ENCODE measurements at regions not wholly inside any gene's neighbourhood (a gene's known extent, or its start where the extent isn't known, plus 50 kb on each side); places are given as distances from the start of the nearest gene placed in this dataset.

- peak; percentile 67 for DNase-seq
These were observed 1082.4 kb upstream of the MAP3K7 start for GRCh38 chr6:91669154-91669870.

GRCh38 chr6:91667596-91667995 lies 1080.7 kb upstream of the MAP3K7 start:
- peak; percentile 48 for DNase-seq

DNA sequence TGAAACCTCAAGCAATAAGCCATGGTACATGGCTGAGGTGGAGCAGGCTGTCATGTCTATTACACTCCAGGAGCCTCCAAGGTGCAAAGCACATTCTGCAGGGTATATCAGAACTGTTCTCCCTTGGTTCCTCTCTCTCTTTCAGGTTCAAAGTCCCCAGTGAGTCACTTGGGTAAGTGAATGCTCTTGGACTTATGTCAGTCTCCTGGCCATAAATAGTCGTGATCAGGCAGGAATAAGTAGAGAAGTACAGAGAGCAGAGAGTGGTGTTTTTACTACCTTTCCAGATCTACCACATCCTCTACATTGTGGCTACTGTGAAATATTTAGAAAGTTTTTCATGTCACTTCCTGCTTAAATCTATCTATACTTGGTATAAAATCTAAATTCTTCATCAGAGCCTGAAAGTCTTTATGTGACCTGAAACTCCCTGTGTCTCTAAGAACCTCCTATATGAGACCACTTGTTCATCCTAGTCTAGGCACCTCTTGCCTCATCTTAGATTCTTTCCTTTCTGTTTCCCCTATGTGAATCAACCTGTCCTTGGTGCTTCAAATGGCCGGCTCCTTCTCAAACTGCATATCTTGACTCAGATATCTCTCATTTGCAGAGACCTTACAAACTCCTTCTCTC lies 1077.6 kb upstream of the MAP3K7 start:
- no peak for DNase-seq

DNA sequence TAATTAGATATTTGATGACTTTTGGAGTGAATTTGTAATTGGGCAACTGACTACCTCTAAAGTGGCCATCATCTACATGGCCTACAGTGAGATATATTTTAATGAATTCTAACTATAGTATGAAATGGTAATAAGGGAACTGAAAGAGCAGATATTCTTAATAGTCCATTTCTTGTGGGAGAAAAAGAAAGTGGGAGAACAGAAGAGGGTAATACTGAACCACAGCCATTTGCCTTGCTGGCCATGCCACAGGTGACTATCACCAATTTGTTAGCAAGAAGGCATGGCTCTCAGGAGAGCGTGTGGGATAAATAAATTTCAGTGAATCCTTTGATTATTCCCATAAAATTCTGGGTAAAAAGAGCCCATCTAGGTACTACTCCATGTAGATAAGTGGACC lies 1074.0 kb upstream of the MAP3K7 start:
- DNase-seq = no peak

DNA sequence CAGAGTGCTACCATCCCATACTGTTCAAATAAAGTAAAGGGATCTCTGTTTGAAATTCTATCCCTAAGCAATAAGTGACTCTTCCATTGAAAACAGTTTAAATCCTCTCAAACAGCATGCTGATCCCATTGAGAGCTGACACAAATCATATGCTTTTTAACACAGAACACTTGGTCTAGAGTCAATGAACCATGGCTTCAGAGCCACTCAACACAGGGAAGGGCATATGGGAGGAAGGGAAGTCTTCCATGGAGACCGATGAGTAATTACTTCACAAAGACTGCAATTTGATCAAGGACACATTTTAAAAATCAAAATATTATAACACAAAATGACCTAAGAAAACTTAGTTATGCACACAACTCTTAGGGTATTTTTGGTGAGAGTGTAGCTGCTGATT lies 1073.0 kb upstream of the MAP3K7 start:
- no peak for DNase-seq

GRCh38 chr6:91654793-91655192 lies 1067.9 kb upstream of the MAP3K7 start:
- DNase-seq = peak; percentile 42

GRCh38 chr6:91654357-91654756 lies 1067.5 kb upstream of the MAP3K7 start:
- no peak for DNase-seq

DNA sequence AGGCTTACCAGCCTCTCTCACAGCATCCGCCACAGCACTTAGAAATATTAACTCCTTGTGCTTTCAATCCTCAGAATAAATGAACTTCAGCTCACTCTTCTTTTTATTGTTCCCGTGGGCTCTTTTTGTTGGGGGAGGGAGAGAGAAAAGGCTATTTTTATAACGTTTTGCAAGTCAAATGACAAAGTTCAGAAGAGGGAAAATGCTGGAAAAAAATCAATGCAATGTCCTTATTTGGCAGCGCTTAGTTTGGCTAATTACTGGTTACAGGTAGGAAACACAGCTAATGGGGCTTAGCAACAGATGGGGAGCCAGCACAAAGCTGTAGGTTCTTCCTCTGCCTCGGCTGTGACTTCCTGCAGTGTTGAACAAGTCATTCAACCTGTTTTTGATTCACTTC lies 1067.0 kb upstream of the MAP3K7 start:
- peak; percentile 93 for DNase-seq

DNA sequence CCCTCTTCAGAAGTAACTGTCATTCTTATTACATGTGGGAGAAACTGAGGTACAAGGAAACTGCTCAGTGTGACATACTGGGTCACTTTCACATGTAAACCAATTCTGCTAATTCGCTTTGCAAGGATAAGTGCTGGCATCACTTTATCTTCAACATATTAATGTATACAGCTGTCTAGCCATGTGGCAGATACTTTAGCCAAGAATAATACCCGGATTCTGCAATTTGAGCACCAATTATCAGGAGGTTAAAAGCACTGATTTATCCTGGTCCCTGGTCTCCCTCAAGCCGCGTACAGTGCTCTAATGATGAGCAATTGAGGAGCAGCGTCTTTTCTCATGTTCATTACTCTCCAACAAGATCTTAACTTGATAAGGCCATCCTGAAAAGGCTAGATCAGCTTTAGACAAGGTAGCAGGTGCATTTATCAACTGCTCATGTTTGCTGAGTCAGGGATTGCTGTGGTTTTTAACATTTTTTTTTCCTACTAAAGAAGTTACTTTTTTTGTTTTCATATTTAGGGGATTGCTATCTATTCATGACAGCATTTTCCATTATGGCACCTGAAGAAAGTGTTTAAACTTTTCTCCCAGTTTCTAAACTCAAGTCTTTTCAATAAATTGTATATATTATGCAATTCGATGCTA lies 1066.3 kb upstream of the MAP3K7 start:
- DNase-seq = no peak

GRCh38 chr6:91646649-91647048 lies 1059.8 kb upstream of the MAP3K7 start:
- no peak for DNase-seq

GRCh38 chr6:91645811-91646210 lies 1058.9 kb upstream of the MAP3K7 start:
- DNase-seq = no peak

DNA sequence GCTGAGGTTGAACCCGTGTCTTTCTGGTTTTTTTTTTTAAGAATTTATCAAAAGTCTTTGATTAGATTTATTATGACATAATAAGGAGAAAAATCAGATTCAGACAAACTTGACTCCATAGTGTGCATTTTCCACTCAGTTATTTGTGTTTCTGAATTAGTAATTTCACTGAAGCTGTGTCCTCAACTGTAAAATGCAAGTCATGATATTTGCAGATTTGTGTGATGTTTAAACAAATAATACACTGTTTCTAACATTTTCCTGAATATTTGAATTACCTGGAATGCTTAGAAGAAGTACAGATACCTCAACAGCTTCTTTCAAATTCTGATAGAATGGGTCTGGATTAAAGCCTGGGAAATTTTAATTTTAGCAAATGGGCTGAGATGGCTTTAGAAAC lies 1050.3 kb upstream of the MAP3K7 start:
- DNase-seq = no peak

- no peak for DNase-seq
These were observed 1047.9 kb upstream of the MAP3K7 start for GRCh38 chr6:91634791-91635190.

DNA sequence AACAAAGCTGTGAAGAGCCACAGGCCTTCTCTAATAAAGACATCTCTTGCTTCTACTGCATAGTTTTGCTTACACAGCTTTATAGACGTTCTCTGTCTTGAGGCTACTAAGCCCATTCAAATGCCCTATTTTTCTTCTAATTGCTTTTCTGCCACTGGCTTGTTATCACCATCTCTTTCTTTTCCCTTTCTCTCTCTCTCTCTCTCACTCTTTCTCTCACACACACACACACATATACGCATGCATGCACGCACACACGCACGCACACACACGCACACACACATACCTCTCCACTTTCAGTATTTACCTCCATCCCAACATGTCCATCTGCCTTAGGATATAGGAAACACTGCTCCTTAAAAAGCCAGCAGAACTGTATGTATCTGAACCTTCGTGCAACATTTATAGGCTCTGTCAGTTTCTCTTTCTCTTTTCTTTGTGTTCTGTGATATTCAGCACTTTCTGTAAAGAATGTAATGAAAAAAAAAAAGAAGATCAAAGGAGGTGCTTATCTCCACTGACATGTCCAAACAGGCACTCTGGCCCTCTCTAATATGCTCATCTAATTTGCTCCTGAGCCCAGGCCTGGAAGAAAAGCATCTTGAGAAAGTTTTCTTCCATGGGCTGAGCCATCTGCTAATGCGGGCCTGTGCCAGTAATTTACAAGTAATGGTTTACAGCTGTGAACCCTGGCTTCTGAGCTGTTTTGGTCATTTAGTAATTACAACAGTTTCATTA lies 1046.7 kb upstream of the MAP3K7 start:
- no peak for DNase-seq

DNA sequence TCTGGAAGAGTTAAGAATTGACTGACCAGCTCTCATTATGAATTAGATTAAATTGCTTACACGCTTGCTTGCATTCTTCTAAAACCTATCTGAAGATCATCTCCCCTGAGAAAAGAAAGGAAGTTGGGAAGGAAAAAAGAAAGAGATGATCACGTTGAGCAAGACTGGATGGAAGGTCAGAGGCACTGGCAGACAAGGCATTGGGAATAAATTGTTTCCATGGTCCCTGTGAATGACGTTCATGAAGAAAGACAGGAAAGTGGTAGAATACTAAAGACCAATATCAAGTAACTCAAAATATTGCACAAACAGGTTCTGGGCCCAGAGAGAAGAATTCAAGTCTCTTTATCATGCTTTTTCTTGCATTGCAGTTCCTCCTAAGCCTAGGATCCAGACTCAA lies 1045.4 kb upstream of the MAP3K7 start:
- DNase-seq = no peak

DNA sequence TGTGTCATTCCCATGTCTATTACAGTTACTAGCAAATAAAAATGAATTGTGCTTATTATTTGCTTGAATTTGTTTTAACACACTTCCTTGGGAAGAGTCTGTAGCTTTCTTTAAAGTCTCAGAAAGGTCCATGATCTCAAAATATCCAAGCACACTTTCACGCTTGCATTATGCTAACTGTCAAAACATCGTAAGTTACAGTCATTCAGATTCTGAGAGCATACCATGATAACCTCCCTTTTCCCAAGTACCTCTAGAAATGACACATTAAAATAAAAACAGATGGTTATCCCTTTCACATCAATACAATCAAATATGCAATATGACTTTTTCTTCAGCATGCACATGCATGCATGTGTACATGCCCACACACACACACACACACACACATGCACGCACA lies 1044.4 kb upstream of the MAP3K7 start:
- DNase-seq = no peak

GRCh38 chr6:91626911-91627310 lies 1040.0 kb upstream of the MAP3K7 start:
- DNase-seq = no peak

DNA sequence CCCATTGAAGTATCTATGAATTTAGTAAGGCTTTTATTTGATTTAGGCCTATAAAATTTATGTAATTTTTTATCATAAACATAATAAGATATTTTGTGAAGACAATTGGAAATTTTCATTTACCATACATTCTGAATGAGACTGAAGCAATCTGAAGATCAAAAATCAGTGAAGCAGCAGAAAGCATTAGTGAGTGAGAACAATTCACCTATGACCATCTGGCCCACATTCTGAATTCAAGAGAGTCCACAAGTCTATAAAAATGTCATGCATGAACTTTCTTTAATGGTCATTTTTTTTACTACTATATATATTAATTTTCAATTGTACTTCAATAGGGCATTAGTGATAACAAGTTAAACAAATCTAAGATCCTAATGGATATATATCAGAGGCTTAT lies 1026.6 kb upstream of the MAP3K7 start:
- no peak for DNase-seq

- no peak for DNase-seq
These were observed 1024.3 kb upstream of the MAP3K7 start for GRCh38 chr6:91611190-91611589.

- no peak for DNase-seq
These were observed 1021.6 kb upstream of the MAP3K7 start for GRCh38 chr6:91608428-91608827.

DNA sequence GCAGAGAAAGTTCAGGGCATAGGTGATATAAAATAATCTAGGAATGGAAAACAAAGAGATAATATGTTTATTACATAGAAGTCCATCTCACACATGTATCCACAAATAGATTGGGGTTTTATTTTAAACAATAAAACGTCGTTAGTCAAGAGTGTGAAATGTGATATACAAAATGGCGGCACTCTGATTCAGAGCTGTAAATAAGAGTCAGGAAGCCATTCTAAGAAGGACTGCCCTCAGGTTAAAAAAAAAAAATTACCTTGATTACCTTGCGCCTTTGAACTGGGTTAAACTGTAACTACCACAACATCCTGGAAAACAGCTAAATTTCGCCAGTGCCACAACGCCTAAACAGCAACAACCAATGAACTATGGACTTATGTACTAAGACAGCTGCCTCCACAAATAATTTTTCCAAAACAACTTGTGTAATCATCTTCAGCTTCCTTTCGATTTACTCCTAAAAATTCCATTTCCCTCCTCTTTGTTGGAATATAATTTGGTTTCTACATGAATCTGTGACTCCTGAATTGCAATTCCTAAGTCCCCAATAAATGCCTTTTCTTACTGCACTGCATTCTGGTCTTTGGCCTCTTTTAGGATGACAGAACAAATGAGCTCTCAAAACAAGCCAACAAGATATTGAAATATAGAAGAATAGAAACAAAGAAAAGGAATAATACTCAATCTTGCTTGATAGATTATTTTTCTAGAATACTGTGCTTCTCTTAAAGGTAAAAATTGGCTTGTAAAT lies 1019.5 kb upstream of the MAP3K7 start:
- DNase-seq = no peak

- no peak for DNase-seq
These were observed 1013.7 kb upstream of the MAP3K7 start for GRCh38 chr6:91600561-91600960.

- DNase-seq = no peak
These were observed 1003.3 kb upstream of the MAP3K7 start for GRCh38 chr6:91590191-91590590.

Data from COR-L47 (cell line).